A673 (cell line): ENCODE measurements at regions not wholly inside any gene's neighbourhood (a gene's known extent, or its start where the extent isn't known, plus 50 kb on each side); places are given as distances from the start of the nearest gene placed in this dataset.

Source experiments
- CTCF ChIP-seq: fragments of 300-800, 200-600 bp; sonication (generic); conservative IDR thresholded peaks from 2 replicates; pipeline ENCODE4 v1.5.1; 2017; ENCODE audit warnings: low read depth, mild to moderate bottlenecking, antibody characterized with exemption, low read length, moderate library complexity, mixed read lengths
- EZH2 ChIP-seq: fragments of 200-600 bp; sonication (generic); IDR thresholded peaks from 2 replicates; pipeline ENCODE4 v1.6.1; 2017; ENCODE audit warnings: borderline replicate concordance, low read depth, mild to moderate bottlenecking, mixed read lengths, antibody characterized with exemption, low read length; ENCODE audit not compliant: poor library complexity, severe bottlenecking

- TF ChIP-seq CTCF (no peak), EZH2 (no peak)
Measured at GRCh38 chr11:38305682-38306081, 1707.6 kb upstream of the RAG2 start.
